Breast epithelium (tissue), 4 donors: ENCODE measurements at regions not wholly inside any gene's neighbourhood (a gene's known extent, or its start where the extent isn't known, plus 50 kb on each side); places are given as distances from the start of the nearest gene placed in this dataset.

Experiments used
- DNase-seq, 2 donors: peaks; one replicate each; pipeline ENCODE4 v3.0.0-alpha.2; 2019; ENCODE audit warnings: low spot score in 2 of 2
- H3K27ac ChIP-seq, 2 donors: fragments of 200-600 bp; sonication (generic) in 1 of 2; one replicate each; pipeline ENCODE4 v1.5.1; 2016 to 2019; ENCODE audit warnings: mild to moderate bottlenecking in 1 of 2
- H3K27me3 ChIP-seq, 2 donors: fragments of 200-600 bp; sonication (generic) in 1 of 2; one replicate each; pipeline versions ENCODE4 v1.5.1 to v1.6.0; 2017 to 2019; ENCODE audit warnings: control low read depth in 1 of 2, mild to moderate bottlenecking in 1 of 2
- H3K36me3 ChIP-seq: fragments of 200-600 bp; one replicate; pipeline ENCODE4 v1.5.1; 2019
- H3K4me1 ChIP-seq, 2 donors: fragments of 200-600 bp; sonication (generic); one replicate each; pipeline ENCODE4 v1.5.1; 2016 to 2019; ENCODE audit warnings: control low read depth in 1 of 2
- H3K4me3 ChIP-seq, 3 donors: fragments of 200-600 bp; sonication (generic); 1 replicate in 2 of 3; 2 replicates in 1 of 3; pipeline ENCODE4 v1.5.1; 2016 to 2019; ENCODE audit warnings: mild to moderate bottlenecking in 3 of 3, moderate library complexity in 2 of 3
- H3K9me3 ChIP-seq, 2 donors: fragments of 200-600 bp; sonication (generic) in 1 of 2; one replicate each; pipeline ENCODE4 v1.5.1; 2016 to 2019; ENCODE audit warnings: control low read depth in 1 of 2
- CTCF ChIP-seq, 3 donors: fragments of 450-650 bp; IDR thresholded peaks; one replicate each; pipeline ENCODE4 v1.5.1; 2016 to 2017; ENCODE audit warnings: antibody characterized with exemption in 3 of 3, mild to moderate bottlenecking in 3 of 3, moderate library complexity in 3 of 3
- POLR2A ChIP-seq: fragments of 450-650 bp; IDR thresholded peaks from one replicate; pipeline ENCODE4 v1.6.1; 2016; ENCODE audit warnings: antibody characterized with exemption, mild to moderate bottlenecking, moderate library complexity
- POLR2AphosphoS5 ChIP-seq, 3 donors: sonication (generic); formaldehyde crosslinking; IDR thresholded peaks; one replicate each; pipeline ENCODE4 v1.6.1; 2017; ENCODE audit warnings: antibody characterized with exemption in 3 of 3
- intact Hi-C: fragments of 100-400 bp; cut with DNase I; formaldehyde crosslinking; loops from one replicate; pipeline ENCODE4 v1.15.1; 2023; ENCODE audit warnings: low total_unique reads

GRCh38 chr11:70618431-70619101 is 220.2 kb downstream of the CTTN start:
- TF ChIP-seq POLR2AphosphoS5 (IDR thresholded peaks at IDR 0.05), result no peak
- TF ChIP-seq POLR2A, result no peak
- no peak for TF ChIP-seq CTCF (IDR thresholded peaks at IDR 0.05)
- DNase-seq, result no peak
- H3K27me3 ChIP-seq, result no peaks in the 10 kb centered on the region
- H3K9me3 ChIP-seq, result peaks cover 0 to 15% of the 10 kb centered on the region in 2 donors
- no peak overlapping the region for H3K27ac ChIP-seq
- intact Hi-C loops, result no loop called here
- H3K4me3 ChIP-seq, result no peak overlapping the region
- H3K4me1 ChIP-seq, result no peaks in the 10 kb centered on the region
- H3K36me3 ChIP-seq, result no peaks in the 10 kb centered on the region

- Histone ChIP-seq H3K9me3 (peaks cover 0 to 15% of the 10 kb centered on the region in 2 donors), H3K4me1 (no peaks in the 10 kb centered on the region), H3K36me3 (no peaks in the 10 kb centered on the region), H3K4me3 (no peak overlapping the region), H3K27ac (no peak overlapping the region), H3K27me3 (no peaks in the 10 kb centered on the region)
- no peak for DNase-seq
- TF ChIP-seq POLR2A (no peak), POLR2AphosphoS5 (IDR thresholded peaks at IDR 0.05) (no peak), CTCF (IDR thresholded peaks at IDR 0.05) (no peak)
- intact Hi-C loops, result no loop called here
Observed at GRCh38 chr11:70619591-70619990, 221.3 kb downstream of the CTTN start.

DNA sequence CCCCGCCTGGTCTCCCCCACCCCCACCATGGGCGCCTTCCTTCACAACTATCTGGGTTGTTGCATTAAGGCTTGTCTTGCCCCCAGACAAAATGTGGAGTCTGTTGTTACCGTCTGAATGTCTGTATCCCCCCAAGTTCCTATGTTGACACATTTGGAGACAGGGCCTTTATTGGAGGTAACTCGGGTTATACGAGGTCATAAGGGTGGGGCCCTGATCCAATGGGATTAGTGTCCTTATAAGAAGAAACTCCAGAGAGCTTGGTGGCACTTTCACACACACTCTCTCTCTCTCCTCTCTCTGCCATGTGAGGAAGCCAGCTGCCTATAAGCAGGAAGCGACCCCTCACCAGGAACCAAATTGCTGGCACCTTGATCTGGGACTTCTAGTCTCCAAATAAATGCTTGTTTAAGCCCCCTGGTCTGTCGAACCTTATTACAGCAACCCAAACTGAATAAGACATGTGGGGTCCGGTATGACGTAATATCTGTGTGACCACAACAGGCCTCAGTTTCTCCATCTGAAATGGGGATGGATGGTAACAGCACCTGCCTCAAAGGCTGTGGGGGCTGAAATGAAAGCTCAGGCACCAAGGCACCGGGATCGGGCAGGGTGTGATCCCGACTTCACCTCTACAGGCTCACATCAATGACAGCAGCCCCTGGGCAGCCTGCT is 222.3 kb downstream of the CTTN start:
- Histone ChIP-seq H3K27ac (no peak overlapping the region), H3K9me3 (peaks cover 0 to 4% of the 10 kb centered on the region in 2 donors), H3K4me1 (no peaks in the 10 kb centered on the region), H3K4me3 (no peak overlapping the region), H3K27me3 (no peaks in the 10 kb centered on the region), H3K36me3 (no peaks in the 10 kb centered on the region)
- TF ChIP-seq CTCF (IDR thresholded peaks at IDR 0.05) (no peak), POLR2AphosphoS5 (IDR thresholded peaks at IDR 0.05) (no peak), POLR2A (no peak)
- no peak for DNase-seq
- intact Hi-C loops, result no loop called here

GRCh38 chr11:70621241-70621640 is 222.9 kb downstream of the CTTN start:
- no peak overlapping the region for H3K27ac ChIP-seq
- intact Hi-C loops, result no loop called here
- TF ChIP-seq POLR2A (no peak), POLR2AphosphoS5 (IDR thresholded peaks at IDR 0.05) (no peak), CTCF (IDR thresholded peaks at IDR 0.05) (no peak)
- DNase-seq, result no peak
- no peaks in the 10 kb centered on the region for H3K4me1 ChIP-seq
- no peaks in the 10 kb centered on the region for H3K36me3 ChIP-seq
- no peak overlapping the region for H3K4me3 ChIP-seq
- no peaks in the 10 kb centered on the region for H3K9me3 ChIP-seq
- no peaks in the 10 kb centered on the region for H3K27me3 ChIP-seq

GRCh38 chr11:70622091-70622490 is 223.8 kb downstream of the CTTN start:
- no peak for DNase-seq
- Histone ChIP-seq H3K27me3 (no peaks in the 10 kb centered on the region), H3K36me3 (no peaks in the 10 kb centered on the region), H3K27ac (no peak overlapping the region), H3K4me1 (no peaks in the 10 kb centered on the region), H3K9me3 (no peaks in the 10 kb centered on the region), H3K4me3 (no peak overlapping the region)
- intact Hi-C loops, result no loop called here
- no peak for TF ChIP-seq POLR2AphosphoS5 (IDR thresholded peaks at IDR 0.05)
- TF ChIP-seq CTCF (IDR thresholded peaks at IDR 0.05), result no peak
- TF ChIP-seq POLR2A, result no peak
